NCI-H748 (cell line): ENCODE measurements at regions not wholly inside any gene's neighbourhood (a gene's known extent, or its start where the extent isn't known, plus 50 kb on each side); places are given as distances from the start of the nearest gene placed in this dataset.

Experiments
- DNase-seq: peaks from one replicate; lab custom pipeline; 2025; ENCODE audit not compliant: unreplicated experiment; lab: John Stamatoyannopoulos, UW

DNA sequence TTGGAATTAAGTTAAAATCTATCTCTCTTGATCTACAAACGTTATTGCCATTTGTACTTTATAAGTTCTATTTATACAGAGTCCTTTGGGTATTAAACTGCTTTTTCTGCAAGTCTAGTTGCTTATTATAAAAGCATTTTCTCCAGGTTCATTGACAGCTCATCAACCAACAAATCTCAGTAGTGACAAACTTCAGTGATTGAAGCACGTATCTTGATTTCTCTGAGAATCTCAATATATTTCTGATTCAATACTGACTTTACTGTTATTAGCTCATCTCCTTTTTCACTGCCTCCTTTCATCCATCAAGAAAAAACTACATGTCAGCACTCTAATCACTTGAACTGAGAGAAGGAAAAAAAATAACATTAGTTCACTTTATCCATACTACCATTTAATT lies 630.2 kb downstream of the ARAP2 start:
- DNase-seq, result no peak

DNA sequence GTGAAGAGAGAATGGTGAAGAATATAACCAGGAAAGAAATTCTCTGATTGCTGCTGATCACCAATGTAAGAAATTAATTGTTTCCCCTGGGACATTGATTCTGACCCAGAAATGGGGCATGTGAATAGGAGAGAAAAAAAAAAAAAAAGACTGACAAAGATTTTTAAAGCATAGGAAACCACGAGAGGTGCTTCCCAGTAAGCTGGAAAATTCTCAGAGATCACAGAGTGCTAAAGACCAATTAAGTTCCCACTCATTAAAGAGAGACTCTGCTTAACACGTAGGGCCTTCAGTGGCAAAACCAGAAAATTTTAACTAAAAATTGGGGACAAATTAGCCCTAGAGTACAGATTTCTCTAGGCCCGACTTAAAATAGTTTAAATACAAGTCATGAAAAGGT lies 604.4 kb downstream of the ARAP2 start:
- no peak for DNase-seq

DNA sequence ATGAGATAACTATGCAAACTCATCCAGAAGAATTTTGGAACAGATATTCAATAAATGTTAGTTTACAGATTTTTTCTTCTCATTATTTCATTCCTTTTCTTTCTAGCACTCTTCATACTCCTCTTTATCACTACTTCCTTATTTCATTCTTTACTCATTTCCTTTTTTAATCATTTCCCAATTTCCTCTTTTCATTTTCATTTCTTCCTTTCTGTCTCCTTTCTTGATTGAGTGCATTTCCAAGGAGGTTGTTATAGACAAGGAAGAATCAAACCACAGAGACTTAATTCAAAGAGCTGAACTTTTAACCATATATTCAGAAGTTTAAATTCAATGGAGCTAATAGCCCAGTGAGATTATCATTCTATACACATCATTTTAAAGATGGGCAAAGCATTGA lies 600.7 kb downstream of the ARAP2 start:
- no peak for DNase-seq

DNA sequence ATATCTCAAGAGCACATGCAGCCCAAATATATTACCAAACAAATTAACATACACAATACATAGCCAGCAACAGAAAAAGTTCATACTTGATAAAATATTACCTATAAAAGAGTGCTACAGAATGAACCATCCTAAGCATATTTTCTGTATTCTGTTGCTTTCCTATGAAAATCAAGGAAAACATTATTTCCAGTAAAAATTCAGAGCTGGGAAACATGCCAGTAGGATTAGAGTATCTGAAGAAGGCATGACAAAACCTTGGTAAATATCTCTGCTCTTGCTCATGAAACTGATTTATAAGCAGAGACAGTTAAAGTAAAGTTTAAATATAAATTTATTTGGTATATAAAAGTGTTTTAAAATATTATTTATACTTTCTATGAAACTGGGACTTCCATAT lies 599.7 kb downstream of the ARAP2 start:
- DNase-seq, result no peak

DNA sequence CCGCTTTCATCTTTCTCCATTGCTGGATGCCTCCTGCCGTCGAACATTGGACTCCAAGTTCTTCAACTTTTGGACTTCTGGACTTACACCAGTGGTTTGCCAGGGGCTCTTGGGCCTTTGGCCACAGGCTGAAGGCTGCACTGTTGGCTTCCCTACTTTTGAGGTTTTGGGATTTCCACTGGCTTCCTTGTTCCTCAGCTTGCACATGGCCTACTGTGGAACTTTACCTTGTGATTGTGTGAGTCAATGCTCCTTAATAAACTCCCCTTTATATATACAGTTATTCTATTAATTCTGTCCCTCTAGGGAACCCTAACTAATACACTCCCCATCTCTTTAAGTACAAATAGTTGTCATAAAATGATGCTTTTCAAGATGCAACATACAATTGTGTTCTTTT lies 595.3 kb downstream of the ARAP2 start:
- no peak for DNase-seq

DNA sequence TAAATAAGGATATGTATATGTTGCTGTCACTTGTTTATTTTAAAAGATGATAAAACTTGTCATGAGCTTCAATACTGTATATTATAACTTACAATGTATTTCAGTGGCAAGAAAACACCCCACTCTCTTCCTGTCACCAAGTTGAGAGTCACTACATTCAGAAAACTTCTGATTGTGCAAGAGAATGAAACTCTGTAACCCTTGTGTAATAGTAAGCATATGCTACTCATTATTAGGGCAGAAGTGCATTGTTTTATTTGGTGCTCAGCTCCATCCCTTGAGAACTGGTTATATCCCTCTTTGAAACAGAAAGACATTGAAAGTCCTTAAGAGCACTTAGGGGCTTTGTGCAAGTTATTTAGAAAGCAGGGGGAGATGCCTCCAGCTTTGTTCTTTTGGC lies 594.5 kb downstream of the ARAP2 start:
- DNase-seq, result no peak

DNA sequence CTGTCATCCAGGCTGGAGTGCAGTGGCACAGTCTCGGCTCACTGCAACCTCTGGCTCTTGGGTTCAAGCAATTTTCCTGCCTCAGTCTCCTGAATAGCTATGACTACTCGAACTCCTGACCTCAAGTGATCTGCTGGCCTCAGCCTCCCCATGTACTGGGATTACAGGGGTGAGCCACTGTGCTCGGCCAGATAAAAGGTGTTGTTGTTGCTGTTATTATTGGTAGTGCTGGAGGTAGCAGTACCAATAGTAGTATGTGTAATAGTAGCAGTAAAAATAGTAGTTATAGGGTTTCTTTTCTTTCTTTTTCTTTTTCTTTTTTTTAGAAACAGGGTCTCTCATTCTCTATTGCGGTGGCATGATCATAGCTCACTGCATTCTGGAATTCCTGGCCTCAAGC lies 592.1 kb downstream of the ARAP2 start:
- DNase-seq, result no peak

DNA sequence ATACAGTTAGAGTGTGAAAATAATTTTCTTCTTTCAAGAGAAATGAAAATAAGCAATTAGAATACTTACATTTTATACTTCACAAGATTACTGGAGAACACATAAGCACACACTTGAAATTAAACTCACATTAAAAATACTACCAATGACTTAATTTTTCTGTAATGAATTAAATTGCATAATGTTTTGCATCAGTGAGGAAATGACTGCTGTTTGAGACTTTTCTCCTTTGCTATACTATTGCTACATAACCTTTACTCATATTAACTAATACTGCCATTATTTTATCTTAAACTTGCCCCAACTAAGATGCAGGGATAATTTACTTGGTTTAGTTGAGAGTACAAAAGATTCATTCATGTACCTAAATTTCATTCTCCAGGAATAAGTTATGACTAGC lies 590.9 kb downstream of the ARAP2 start:
- no peak for DNase-seq

DNA sequence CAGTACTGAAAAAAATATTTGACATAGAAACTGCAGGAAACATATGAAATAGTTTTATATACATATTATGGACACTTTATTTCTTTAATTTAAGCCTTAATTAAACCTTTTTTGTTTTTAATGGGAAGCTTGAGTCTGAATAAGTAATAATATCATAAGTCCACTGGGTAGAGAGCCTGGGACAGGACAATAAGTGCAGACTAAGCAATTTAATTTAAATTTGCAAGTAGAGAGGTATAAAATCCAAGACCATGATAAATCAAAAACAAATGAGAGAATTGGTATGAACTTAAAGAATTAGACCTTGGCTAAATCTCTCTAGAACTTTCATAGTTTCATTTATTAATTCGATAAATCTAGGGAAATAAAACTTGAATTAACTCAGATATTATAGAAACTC lies 571.2 kb downstream of the ARAP2 start:
- no peak for DNase-seq

DNA sequence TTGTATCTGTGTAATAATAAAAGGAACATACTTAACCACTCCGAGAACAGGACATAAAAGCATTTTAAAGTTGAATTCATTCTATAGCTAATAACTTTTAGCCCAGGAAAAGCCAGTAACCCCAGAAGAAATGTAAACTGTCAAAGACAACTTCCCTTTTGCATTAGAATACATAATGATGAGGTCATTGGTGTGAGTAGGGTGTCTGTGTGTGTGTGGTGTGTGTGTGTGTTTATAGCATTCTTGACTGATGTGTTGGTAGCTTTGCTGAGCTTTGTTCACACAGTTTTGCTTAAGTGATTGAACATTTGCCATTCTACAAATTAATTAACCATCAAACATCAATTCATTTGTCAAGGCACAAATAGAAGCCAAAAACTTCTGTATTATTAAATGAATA lies 559.6 kb downstream of the ARAP2 start:
- DNase-seq, result no peak

DNA sequence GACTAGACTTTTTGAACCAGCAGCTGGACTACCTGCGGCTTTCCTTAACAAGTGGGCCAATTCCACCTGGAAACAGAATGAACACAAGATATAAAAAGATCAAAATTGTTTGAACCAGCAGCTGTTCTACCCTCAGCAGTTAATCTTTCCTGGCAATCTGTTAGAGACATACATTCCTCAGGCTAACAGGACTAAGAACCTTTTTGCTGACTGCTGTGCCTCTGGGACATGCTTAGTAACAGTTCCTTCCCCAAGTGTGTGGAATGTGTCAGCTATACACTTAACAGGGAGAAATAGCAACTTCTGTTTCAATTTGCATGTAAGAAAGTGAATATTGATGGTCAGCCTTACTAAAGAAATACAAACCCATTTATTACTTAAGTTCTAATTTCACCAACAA lies 554.4 kb downstream of the ARAP2 start:
- DNase-seq, result no peak

DNA sequence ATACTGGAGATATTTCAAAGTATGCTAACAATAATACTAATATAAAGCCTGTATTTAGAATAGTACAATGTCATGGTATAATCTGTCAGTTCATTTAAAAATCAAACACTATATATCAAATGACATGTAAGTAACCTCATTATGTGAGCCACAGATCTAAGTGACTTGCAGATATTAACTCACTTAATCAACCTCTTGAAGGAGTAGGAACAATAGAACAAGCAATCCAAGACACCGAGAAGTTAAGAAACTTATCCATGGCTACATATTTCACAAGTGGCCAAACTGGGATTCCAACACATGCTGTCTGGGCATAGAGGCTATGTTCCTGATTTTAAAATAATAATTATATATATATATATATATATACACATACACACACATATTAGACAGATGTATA lies 554.0 kb downstream of the ARAP2 start:
- DNase-seq, result no peak

DNA sequence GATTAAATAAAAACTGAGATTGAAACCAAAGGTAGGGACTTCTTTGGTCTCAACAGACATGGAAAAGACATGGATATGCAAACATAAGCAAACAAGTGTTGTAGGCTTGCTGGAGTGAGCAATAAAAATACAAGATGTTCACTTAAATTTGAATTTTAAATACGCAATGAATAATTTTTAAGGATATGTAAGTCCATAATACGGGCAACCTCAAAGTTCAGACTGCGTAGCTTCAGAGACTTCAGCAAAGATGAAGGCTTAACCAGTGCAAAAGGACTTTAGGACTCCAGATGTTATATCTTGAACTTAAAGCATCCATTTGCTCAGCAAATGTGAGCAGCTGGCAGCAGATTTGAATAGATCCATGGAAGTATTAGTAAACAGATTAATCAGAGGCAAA lies 549.3 kb downstream of the ARAP2 start:
- DNase-seq, result no peak

DNA sequence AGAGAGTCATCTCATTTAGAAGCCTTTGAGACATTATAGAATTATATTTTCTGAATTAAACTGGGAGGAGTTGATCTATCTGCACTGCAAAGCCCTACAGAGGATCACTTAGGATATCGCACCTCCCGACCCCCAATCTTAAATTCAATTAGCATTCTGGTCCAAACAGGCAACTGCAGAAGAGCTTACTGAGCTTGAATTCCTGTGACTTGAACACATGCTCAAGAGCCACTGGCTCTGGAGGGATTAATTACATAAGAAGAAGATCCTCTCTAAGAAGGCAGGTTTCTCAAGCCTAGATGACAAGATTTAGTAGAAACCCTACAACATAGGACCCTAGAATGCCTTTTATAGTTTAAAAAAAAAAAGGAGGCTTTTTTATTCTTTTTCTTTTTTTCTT lies 548.9 kb downstream of the ARAP2 start:
- DNase-seq, result no peak

DNA sequence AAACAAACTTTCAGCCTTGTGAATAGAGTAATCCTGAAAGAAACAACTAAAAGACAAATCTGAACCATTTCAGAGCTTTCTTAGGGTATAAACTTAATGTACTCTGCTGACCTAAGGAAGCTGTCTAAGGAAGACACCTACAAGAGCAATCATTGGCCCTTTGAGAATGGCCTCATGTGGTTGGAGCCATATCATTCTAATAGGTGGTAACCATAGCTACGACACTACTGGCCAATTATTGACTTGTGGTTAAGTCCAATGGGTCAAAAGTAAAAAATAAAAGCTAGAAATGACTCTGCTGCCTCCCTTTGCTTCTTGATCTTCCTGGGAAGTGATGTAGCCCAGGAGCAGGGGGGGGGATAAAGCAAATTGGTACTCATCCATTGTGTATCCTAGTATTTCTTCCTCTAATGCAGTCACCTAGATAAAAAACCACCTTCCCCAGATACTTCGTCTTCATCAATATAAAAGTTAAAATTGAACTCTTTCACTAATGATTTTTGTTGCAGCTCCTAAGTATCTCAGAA lies 547.0 kb downstream of the ARAP2 start:
- DNase-seq, result peak; percentile 1

DNA sequence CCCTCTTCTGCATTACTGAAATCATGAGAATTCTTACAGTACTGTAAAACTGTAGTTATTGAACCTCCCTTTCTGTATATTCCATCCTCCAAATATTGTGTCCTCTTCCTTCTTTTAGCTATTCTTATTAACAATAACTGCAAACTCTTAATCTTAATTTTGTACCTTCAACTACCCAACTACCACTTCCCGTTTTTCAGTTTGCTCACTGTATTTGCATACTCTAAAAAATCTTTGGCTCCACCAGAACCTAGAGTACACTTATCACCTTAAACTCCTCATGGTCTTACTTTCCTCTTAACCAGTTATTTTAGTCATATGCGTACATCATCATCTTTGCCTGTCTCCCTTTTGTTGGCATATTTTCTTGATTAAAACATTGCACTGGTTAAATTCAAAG lies 543.7 kb downstream of the ARAP2 start:
- DNase-seq, result no peak

DNA sequence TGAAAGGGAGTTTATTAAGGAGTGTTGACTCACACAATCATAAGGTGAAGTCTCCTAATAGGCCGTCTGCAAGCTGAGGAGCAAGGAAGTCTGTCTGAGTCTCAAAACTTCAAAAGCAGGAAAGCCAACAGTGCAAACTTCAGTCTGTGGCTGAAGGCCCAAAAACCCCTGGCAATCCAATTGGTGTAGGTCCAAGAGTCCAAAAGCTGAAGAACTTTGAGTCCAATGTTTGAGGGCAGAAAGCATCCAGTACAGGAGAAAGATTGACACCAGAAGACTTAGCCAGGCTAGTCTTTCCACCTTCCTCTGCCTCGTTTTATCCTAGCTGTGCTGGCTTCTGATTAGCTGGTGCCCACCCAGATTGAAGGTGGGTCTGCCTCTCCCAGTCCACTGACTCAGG lies 535.2 kb downstream of the ARAP2 start:
- DNase-seq, result no peak

DNA sequence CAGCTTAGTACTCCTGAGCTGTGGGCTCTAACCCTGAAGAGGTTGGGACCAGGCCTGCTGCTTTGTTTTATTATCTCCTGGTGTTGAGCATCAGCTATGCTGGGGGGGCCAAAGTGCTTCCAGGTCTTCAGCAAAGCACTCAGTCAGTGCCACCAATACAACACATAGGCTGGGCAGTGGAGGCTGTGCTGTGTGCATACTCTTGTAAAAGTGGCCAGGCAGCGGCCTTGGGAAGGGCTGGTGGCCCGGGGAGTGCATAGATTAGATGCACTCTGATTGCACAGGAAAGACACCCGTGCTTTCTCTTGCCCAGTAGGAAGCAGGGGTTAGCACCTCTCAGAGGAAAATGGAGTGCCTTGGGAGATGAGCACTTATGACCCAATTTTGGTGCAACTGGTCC lies 534.0 kb downstream of the ARAP2 start:
- no peak for DNase-seq

DNA sequence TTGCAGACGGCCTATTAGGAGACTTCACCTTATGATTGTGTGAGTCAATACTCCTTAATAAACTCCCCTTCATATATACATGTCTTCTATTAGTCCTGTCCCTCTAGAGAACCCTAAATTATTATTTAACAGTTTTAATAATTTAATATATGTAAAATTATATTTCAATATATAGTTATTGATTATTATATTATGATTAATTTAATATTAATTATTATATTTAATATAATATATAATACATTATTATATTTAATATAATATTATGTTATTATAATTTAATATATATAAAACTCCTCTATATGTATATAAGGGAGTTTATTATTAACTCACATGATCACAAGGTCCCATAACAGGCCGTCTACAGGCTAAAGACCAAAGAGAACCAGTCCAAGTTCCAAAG lies 533.2 kb downstream of the ARAP2 start:
- no peak for DNase-seq

DNA sequence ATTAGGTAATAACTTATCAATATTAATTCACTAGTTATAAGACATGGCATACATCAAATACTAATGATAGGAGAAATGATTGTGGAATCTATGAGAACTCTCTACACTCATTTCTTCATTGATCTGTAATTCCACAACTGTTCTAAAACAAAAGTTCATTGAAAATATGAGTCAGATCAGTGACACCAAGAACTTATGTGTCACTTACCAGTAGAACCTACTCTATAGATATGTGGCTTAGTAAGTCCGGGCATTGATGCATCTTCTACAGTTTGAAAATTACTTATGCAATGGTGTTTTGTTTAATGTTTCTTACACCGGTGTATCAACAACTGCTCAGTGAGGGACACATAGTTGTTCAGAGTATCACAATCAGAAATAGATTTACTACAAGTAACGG lies 520.3 kb downstream of the ARAP2 start:
- DNase-seq, result no peak

DNA sequence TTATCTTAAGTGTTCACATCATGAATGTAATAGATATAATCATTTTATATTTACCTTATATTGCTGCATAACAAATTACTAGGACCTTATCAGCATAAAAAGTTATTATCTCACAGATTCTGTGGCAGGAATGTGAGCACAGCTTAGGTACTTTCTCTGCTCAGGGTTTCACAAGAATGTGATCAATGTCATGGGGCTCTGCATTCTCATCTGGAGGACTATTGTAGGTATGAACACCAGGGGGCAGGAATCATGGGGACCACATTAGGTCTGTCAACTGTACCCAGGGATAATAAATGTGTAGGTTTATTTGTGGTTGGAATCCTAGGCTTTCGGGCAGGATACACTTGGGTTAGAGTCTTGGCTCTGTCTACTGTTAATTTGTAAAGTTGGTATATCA lies 519.2 kb downstream of the ARAP2 start:
- no peak for DNase-seq

DNA sequence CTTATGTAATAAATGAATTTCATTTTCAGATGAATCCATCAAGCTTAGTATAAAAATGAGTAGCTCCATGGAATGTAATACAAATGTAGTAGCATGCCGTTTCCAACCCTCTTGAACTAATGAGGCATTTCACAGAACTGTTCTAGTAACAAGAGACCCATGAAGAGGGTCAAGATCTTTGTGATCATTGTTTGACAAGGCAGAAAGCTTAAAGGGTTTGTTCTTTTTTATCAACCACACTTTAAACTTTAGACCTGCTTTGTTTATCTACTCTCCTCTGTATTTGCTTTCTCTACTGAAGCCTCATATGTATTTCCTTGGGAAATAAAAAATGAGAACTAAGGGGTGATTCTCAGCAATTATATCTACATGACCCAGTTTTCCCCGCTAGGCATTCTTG lies 513.9 kb downstream of the ARAP2 start:
- DNase-seq, result no peak

DNA sequence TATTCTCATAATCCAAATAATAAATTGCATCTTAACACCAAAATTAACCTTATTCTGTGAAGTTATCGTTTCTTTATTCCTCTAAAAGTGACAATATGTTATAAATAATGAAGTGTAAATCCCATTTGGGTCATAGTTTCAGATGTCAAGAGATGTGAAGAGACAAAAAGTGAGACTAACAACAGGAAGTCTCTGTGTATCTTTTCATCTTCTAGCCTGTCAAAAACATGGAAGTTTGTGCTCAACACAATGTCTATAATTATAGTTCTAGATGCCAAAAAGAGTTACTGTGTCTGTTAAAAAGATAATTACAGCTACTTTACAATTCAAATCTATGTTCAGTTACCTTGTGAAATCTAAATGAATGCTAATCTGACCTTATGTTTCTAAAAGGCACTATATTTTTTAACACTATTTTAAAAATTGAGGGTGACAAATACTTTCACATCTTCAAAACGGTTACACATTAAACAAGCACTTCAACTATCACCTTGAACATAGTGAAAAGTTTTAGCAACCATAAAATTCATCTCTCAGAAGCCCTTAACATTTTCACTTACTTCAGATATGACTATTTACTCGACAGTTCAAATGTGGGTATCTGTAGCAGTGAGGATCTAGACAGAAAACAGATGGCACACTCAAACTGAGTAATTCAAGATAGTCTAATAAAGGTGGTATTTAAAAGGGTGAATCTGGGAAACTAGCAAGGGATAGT lies 509.8 kb downstream of the ARAP2 start:
- DNase-seq, result no peak
